ENCODE measurements at regions not wholly inside any gene's neighbourhood (a gene's known extent, or its start where the extent isn't known, plus 50 kb on each side); places are given as distances from the start of the nearest gene placed in this dataset.

DNA sequence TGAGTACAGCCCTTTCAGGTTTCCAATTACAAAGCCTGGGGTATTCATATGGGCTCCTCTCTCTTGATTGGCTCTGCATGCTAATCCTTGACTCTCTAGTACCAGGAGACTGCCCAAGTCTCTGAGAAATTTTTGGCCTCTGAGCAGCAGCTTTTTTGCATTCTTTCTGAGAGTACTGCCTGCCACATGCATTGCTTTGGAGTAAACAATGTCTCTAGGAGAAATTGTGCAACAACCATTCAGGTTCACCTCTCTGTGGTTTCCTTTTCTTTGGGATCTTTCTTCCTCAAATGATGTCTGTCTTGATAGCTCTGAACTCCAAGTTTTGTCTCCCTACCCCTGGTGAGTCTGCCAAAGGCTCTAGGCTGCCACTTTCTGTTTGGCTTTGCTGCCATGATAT, 115.8 kb upstream of the SETBP1 start:
- no peak for TF ChIP-seq POLR2A (IDR thresholded peaks at IDR 0.05; ENCODE audit: low read depth)
- TF ChIP-seq, protein P1, sequence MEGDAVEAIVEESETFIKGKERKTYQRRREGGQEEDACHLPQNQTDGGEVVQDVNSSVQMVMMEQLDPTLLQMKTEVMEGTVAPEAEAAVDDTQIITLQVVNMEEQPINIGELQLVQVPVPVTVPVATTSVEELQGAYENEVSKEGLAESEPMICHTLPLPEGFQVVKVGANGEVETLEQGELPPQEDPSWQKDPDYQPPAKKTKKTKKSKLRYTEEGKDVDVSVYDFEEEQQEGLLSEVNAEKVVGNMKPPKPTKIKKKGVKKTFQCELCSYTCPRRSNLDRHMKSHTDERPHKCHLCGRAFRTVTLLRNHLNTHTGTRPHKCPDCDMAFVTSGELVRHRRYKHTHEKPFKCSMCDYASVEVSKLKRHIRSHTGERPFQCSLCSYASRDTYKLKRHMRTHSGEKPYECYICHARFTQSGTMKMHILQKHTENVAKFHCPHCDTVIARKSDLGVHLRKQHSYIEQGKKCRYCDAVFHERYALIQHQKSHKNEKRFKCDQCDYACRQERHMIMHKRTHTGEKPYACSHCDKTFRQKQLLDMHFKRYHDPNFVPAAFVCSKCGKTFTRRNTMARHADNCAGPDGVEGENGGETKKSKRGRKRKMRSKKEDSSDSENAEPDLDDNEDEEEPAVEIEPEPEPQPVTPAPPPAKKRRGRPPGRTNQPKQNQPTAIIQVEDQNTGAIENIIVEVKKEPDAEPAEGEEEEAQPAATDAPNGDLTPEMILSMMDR (IDR thresholded peaks at IDR 0.05) = no peak
